Keratinocyte (primary cell): ENCODE measurements at regions not wholly inside any gene's neighbourhood (a gene's known extent, or its start where the extent isn't known, plus 50 kb on each side); places are given as distances from the start of the nearest gene placed in this dataset.

Experiments
- DNase-seq: peaks from one replicate; pipeline ENCODE4 v3.0.0-alpha.2; 2011; ENCODE audit warnings: low read depth, missing footprints, low spot score
- FAIRE-seq: peaks from 2 replicates; lab custom pipeline; 2011; peaks lifted over from hg19 to GRCh38; lab: Jason Lieb, UNC
- H2AFZ ChIP-seq: 2 replicates; pipeline ENCODE4 v1.6.0; 2012; ENCODE audit warnings: low read length, control low read depth, inconsistent platforms; ENCODE audit not compliant: control insufficient read depth
- H3K27ac ChIP-seq: 2 replicates; pipeline ENCODE4 v1.5.1; 2011; ENCODE audit warnings: low read length; ENCODE audit not compliant: control insufficient read depth, insufficient read depth
- H3K27me3 ChIP-seq: 3 replicates; pipeline ENCODE4 v1.6.0; 2011; ENCODE audit warnings: low read length; ENCODE audit not compliant: control insufficient read depth, insufficient read depth; ENCODE audit errors: extremely low read depth
- H3K36me3 ChIP-seq, 2 experiments: 2 replicates in 1 of 2; 3 replicates in 1 of 2; pipeline ENCODE4 v1.5.1; 2011; ENCODE audit warnings: low read length in 2 of 2, mild to moderate bottlenecking in 1 of 2; ENCODE audit not compliant: control insufficient read depth in 2 of 2, insufficient read depth in 2 of 2; ENCODE audit errors: extremely low read depth in 1 of 2
- H3K4me1 ChIP-seq: 3 replicates; pipeline ENCODE4 v1.5.1; 2011; ENCODE audit warnings: low read length; ENCODE audit not compliant: control insufficient read depth, insufficient read depth; ENCODE audit errors: extremely low read depth
- H3K4me2 ChIP-seq: 3 replicates; pipeline ENCODE4 v1.6.0; 2011; ENCODE audit warnings: low read depth, low read length; ENCODE audit not compliant: control insufficient read depth, insufficient read depth; ENCODE audit errors: extremely low read depth
- H3K4me3 ChIP-seq, 3 experiments: fragments of 200-600 bp in 1 of 3; sonication (generic) in 1 of 3; 2 replicates in 2 of 3; 3 replicates in 1 of 3; pipeline ENCODE4 v1.5.1; 2011 to 2016; ENCODE audit warnings: low read length in 3 of 3, mild to moderate bottlenecking in 3 of 3, control low read depth in 2 of 3, inconsistent platforms in 1 of 3, low read depth in 1 of 3, mixed read lengths in 1 of 3, mixed run types in 1 of 3, moderate library complexity in 1 of 3; ENCODE audit not compliant: control insufficient read depth in 2 of 3, insufficient read depth in 2 of 3; ENCODE audit errors: extremely low read depth in 1 of 3
- H3K79me2 ChIP-seq: 2 replicates; pipeline ENCODE4 v1.6.0; 2012; ENCODE audit warnings: low read length; ENCODE audit not compliant: control insufficient read depth, insufficient read depth
- H3K9ac ChIP-seq: 3 replicates; pipeline ENCODE4 v1.6.0; 2011; ENCODE audit warnings: low read length; ENCODE audit not compliant: control insufficient read depth, insufficient read depth; ENCODE audit errors: extremely low read depth
- H3K9me1 ChIP-seq: 3 replicates; pipeline ENCODE4 v1.6.0; 2011; ENCODE audit warnings: low read length; ENCODE audit not compliant: control insufficient read depth, insufficient read depth; ENCODE audit errors: extremely low read depth
- H3K9me3 ChIP-seq: 2 replicates; pipeline ENCODE4 v1.5.1; 2012; ENCODE audit warnings: low read depth, low read length; ENCODE audit not compliant: control insufficient read depth
- H4K20me1 ChIP-seq: 3 replicates; pipeline ENCODE4 v1.6.0; 2011; ENCODE audit warnings: low read length; ENCODE audit not compliant: control insufficient read depth, insufficient read depth; ENCODE audit errors: extremely low read depth
- CTCF ChIP-seq, 3 experiments: IDR thresholded peaks in 1 of 3; conservative IDR thresholded peaks in 1 of 3; optimal IDR thresholded peaks in 1 of 3; 2 replicates in 2 of 3; 3 replicates in 1 of 3; pipeline versions ENCODE3 to v1.5.1; 2011; ENCODE audit warnings: low read length in 3 of 3, mild to moderate bottlenecking in 3 of 3, moderate library complexity in 2 of 3, control low read depth in 1 of 3, inconsistent platforms in 1 of 3; ENCODE audit not compliant: insufficient read depth in 2 of 3; ENCODE audit errors: extremely low read depth in 1 of 3
- EZH2 ChIP-seq: IDR thresholded peaks from one replicate; pipeline ENCODE4 v1.6.1; 2012; ENCODE audit warnings: inconsistent platforms, mild to moderate bottlenecking, low read length, moderate library complexity
- dilution Hi-C: fragments of 300-500 bp; cut with MboI; formaldehyde crosslinking; loops from one replicate; pipeline ENCODE4 v1.7.0; 2020; ENCODE audit warnings: low sequenced_read_pairs; ENCODE audit not compliant: extremely low pct_ligation_motif_present

GRCh38 chr4:56181140-56181953 lies 205.9 kb downstream of the AASDH start:
- Histone ChIP-seq H4K20me1 (no peaks in the 10 kb centered on the region), H3K9ac (no peak overlapping the region), H3K36me3 (no peaks in the 10 kb centered on the region), H3K79me2 (no peaks in the 10 kb centered on the region), H3K4me2 (no peak overlapping the region), H2AFZ (no peak overlapping the region), H3K27me3 (no peaks in the 10 kb centered on the region), H3K4me1 (no peaks in the 10 kb centered on the region), H3K9me3 (no peaks in the 10 kb centered on the region), H3K27ac (no peak overlapping the region), H3K4me3 (no peak overlapping the region), H3K9me1 (no peaks in the 10 kb centered on the region)
- DNase-seq, result no peak
- dilution Hi-C loops, result no loop called here
- TF ChIP-seq EZH2, result no peak
- TF ChIP-seq CTCF (optimal IDR thresholded peaks at IDR 0.05 in 1 of 3, IDR thresholded peaks at IDR 0.05 in 1 of 3, conservative IDR thresholded peaks at IDR 0.05 in 1 of 3; ENCODE audit: extremely low read depth in 1 of 3, insufficient read depth in 2 of 3, low read length in 3 of 3), result no peak
- FAIRE-seq, result no peak

- no peaks in the 10 kb centered on the region for H3K9me1 ChIP-seq
- no peak for FAIRE-seq
- no peak overlapping the region for H3K27ac ChIP-seq
- H3K9me3 ChIP-seq, result no peaks in the 10 kb centered on the region
- no peak overlapping the region for H2AFZ ChIP-seq
- no peak for DNase-seq
- H3K9ac ChIP-seq, result no peak overlapping the region
- H3K4me2 ChIP-seq, result no peak overlapping the region
- no peak overlapping the region for H3K4me3 ChIP-seq
- TF ChIP-seq CTCF (optimal IDR thresholded peaks at IDR 0.05 in 1 of 3, IDR thresholded peaks at IDR 0.05 in 1 of 3, conservative IDR thresholded peaks at IDR 0.05 in 1 of 3; ENCODE audit: extremely low read depth in 1 of 3, insufficient read depth in 2 of 3, low read length in 3 of 3) (no peak), EZH2 (no peak)
- H3K79me2 ChIP-seq, result no peaks in the 10 kb centered on the region
- no peaks in the 10 kb centered on the region for H3K36me3 ChIP-seq
- no peaks in the 10 kb centered on the region for H3K27me3 ChIP-seq
- dilution Hi-C loops, result no loop called here
- no peaks in the 10 kb centered on the region for H4K20me1 ChIP-seq
- no peaks in the 10 kb centered on the region for H3K4me1 ChIP-seq
Observed at GRCh38 chr4:56169061-56169460, 218.2 kb downstream of the AASDH start.
